ENCODE measurements at regions not wholly inside any gene's neighbourhood (a gene's known extent, or its start where the extent isn't known, plus 50 kb on each side); places are given as distances from the start of the nearest gene placed in this dataset.

- Histone ChIP-seq H2BK20ac (ENCODE audit: low read depth, low read length) (no peak overlapping the region), H3K56ac (ENCODE audit: extremely low read depth, insufficient read depth, low read length) (no peak overlapping the region), H3K4me2 (ENCODE audit: low read depth, low read length) (no peak overlapping the region), H3K9me1 (ENCODE audit: insufficient read depth, low read length) (no peaks in the 10 kb centered on the region), H3K9ac (ENCODE audit: low read depth, low read length) (no peak overlapping the region), H3K14ac (replicated peaks; ENCODE audit: low read depth, low read length) (no peak overlapping the region), H3K4ac (ENCODE audit: low read depth, low read length) (no peak overlapping the region), H2AFZ (replicated peaks; ENCODE audit: low read length, poor library complexity) (no peak overlapping the region), H2BK5ac (ENCODE audit: low read depth, low read length, poor library complexity, severe bottlenecking) (no peak overlapping the region), H4K8ac (ENCODE audit: low read depth in 2 of 2, low read length in 2 of 2) (no peak overlapping the region), H3K79me1 (ENCODE audit: low read depth in 1 of 2, low read length in 2 of 2) (no peaks in the 10 kb centered on the region), H3K23ac (ENCODE audit: low read depth, low read length) (no peak overlapping the region), H4K91ac (ENCODE audit: insufficient read depth, low read depth, low read length) (no peak overlapping the region), H3K27ac (ENCODE audit: insufficient read depth, low read length) (no peak overlapping the region), H4K20me1 (ENCODE audit: insufficient read depth, low read length) (no peaks in the 10 kb centered on the region), H3K18ac (ENCODE audit: low read depth, low read length) (no peak overlapping the region), H3K9me3 (ENCODE audit: control insufficient read depth, insufficient read depth, low read length) (no peaks in the 10 kb centered on the region), H2BK120ac (ENCODE audit: low read depth, low read length) (no peak overlapping the region), H3K4me1 (ENCODE audit: control insufficient read depth, insufficient read depth, low read length) (no peaks in the 10 kb centered on the region), H3K27me3 (ENCODE audit: control insufficient read depth, insufficient read depth, low read length) (no peaks in the 10 kb centered on the region), H3K4me3 (ENCODE audit: insufficient read depth, low read depth, low read length) (no peak overlapping the region), H3K36me3 (ENCODE audit: control insufficient read depth, insufficient read depth, low read length) (no peaks in the 10 kb centered on the region), H4K5ac (ENCODE audit: low read depth, low read length) (no peak overlapping the region), H2AK9ac (replicated peaks; ENCODE audit: low read depth, low read length, poor library complexity) (no peak overlapping the region), H2AK5ac (ENCODE audit: low read depth, low read length) (no peak overlapping the region), H2BK15ac (ENCODE audit: low read depth, low read length) (no peak overlapping the region)
- WGBS, 2 experiments (ENCODE audit: extremely low coverage in 2 of 2, insufficient read length in 1 of 2): 20% methylated on average over 1 of the region's 4 CpGs; no CpG with 5 or more reads in 1 of the 2 experiments
- dilution Hi-C loops (cut with HindIII; ENCODE audit: low sequenced_read_pairs, unreplicated experiment): no loop called here
- no TSS peak for BruUV-seq (replicated peaks)
- ChIA-PET POLR2A (ENCODE audit: unreplicated experiment) (no interaction called here), CTCF (no interaction called here)
- ATAC-seq (ENCODE audit: low read depth) (no peak), DNase-seq (no peak)
- TF ChIP-seq NFE2L2 (IDR thresholded peaks at IDR 0.05; ENCODE audit: low read depth, low read length) (no peak), SMC3 (IDR thresholded peaks at IDR 0.05; ENCODE audit: low read depth, low read length) (no peak), CEBPB (IDR thresholded peaks at IDR 0.05; ENCODE audit: low read depth, low read length) (no peak), BHLHE40 (IDR thresholded peaks at IDR 0.05; ENCODE audit: low read depth, low read length) (no peak), MAFK (IDR thresholded peaks at IDR 0.05; ENCODE audit: low read depth, low read length) (no peak), CTCF (conservative IDR thresholded peaks at IDR 0.05; ENCODE audit: low read depth, low read length) (no peak), POLR2A (IDR thresholded peaks at IDR 0.05; ENCODE audit: low read depth, low read length) (no peak), FOS (IDR thresholded peaks at IDR 0.05; ENCODE audit: low read depth, low read length) (no peak), RAD21 (IDR thresholded peaks at IDR 0.05; ENCODE audit: low read length) (no peak), CHD1 (IDR thresholded peaks at IDR 0.05; ENCODE audit: low read depth, low read length) (no peak)
- TF ChIP-seq, protein P1, sequence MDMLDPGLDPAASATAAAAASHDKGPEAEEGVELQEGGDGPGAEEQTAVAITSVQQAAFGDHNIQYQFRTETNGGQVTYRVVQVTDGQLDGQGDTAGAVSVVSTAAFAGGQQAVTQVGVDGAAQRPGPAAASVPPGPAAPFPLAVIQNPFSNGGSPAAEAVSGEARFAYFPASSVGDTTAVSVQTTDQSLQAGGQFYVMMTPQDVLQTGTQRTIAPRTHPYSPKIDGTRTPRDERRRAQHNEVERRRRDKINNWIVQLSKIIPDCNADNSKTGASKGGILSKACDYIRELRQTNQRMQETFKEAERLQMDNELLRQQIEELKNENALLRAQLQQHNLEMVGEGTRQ (IDR thresholded peaks at IDR 0.05; ENCODE audit: low read depth, low read length): no peak
- in situ Hi-C loops (cut with MboI; ENCODE audit: low sequenced_read_pairs): no loop called here
- intact Hi-C loops (cut with micrococcal nuclease): no loop called here
These were observed 336.0 kb downstream of the PDHA2 start for GRCh38 chr4:96175871-96176270.
